ENCODE measurements at regions not wholly inside any gene's neighbourhood (a gene's known extent, or its start where the extent isn't known, plus 50 kb on each side); places are given as distances from the start of the nearest gene placed in this dataset.

DNA sequence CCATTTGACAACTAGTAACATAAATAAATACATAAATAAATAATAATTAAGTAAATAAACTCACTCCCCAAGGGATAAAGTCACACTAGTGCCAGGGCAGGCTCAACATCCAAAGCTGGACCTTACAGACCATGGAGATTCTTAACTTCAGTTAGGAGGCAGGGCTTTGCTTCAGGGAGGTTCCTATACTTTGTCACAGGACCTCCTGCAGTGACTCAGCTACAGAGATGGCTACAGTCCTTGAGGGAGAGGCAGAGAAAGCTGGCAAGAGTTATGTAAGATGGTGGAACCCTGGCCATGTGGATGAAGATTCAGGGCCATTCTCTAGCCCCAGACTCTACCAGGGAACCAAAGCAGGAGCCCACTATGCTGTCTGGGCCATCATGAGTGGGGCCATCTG lies 74.1 kb upstream of the CADM1 start:
- TF ChIP-seq EP300 (IDR thresholded peaks at IDR 0.05) (no peak), POLR2AphosphoS5 (IDR thresholded peaks at IDR 0.05) (no peak), POLR2A (IDR thresholded peaks at IDR 0.05) (no peak), CTCF (IDR thresholded peaks at IDR 0.05) (no peak)
- intact Hi-C loops (cut with DNase I) = no loop called here
- H3K27ac ChIP-seq = no peak overlapping the region
- H3K36me3 ChIP-seq = no peaks in the 10 kb centered on the region
- no peaks in the 10 kb centered on the region for H3K27me3 ChIP-seq
- H3K9me3 ChIP-seq = no peaks in the 10 kb centered on the region
- H3K4me1 ChIP-seq = no peaks in the 10 kb centered on the region
- no peak for DNase-seq
- no peak overlapping the region for H3K4me3 ChIP-seq

- WGBS, 2 donors = 81 to 86% methylated on average over 3 of the region's 3 CpGs
- no peak for DNase-seq
- Histone ChIP-seq H3K27ac (no peak overlapping the region), H3K27me3 (no peaks in the 10 kb centered on the region), H3K4me3 (no peak overlapping the region), H3K4me1 (no peaks in the 10 kb centered on the region), H3K9me3 (no peaks in the 10 kb centered on the region), H3K36me3 (no peaks in the 10 kb centered on the region)
- intact Hi-C loops (cut with DNase I) = no loop called here
- TF ChIP-seq CTCF (IDR thresholded peaks at IDR 0.05) = no peak
- TF ChIP-seq EP300 (IDR thresholded peaks at IDR 0.05) = no peak
- no peak for TF ChIP-seq POLR2A (IDR thresholded peaks at IDR 0.05)
- TF ChIP-seq POLR2AphosphoS5 (IDR thresholded peaks at IDR 0.05) = no peak
Observed at GRCh38 chr11:115577701-115578100, 73.5 kb upstream of the CADM1 start.

DNA sequence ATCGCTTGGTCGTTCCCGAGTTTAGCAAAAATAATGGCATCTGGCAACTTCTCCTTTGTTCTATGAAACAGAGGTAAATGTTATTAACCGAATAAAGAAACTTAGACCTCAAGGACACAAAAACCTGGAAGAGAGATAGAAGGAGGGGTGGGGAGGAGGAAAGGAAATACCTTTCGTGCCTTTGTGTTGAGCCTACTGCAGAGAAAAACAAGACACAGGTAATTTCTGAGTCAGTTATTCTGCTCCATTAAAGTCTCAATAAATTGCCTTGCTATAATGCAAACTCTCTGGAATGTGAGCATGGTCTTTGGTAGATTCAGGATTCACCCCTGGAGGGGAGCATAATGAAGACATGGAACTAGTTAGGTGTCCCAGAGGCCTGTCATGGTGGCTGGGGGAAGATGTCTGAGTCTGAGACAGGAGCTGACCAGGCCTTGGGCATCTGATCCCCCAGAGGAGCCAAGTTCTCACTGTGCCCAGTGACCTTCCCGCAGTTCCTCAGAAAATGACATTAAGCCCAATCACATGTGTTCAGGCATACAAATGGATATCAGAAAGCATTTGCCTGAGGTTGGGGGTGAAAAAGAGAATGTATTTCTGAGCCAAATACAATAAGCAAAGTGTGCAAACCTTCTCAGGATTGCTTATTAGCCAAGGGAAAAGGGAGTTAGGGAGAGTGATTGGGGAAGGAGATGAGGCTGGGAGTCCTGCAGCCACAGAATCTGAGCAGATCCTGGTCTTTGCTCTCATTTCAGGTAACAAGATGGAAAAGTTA lies 72.6 kb upstream of the CADM1 start:
- Histone ChIP-seq H3K9me3 (no peaks in the 10 kb centered on the region), H3K36me3 (no peaks in the 10 kb centered on the region), H3K4me1 (no peaks in the 10 kb centered on the region), H3K27ac (no peak overlapping the region), H3K27me3 (no peaks in the 10 kb centered on the region), H3K4me3 (no peak overlapping the region)
- no peak for TF ChIP-seq POLR2A (IDR thresholded peaks at IDR 0.05)
- TF ChIP-seq EP300 (IDR thresholded peaks at IDR 0.05) = no peak
- no peak for TF ChIP-seq POLR2AphosphoS5 (IDR thresholded peaks at IDR 0.05)
- no peak for TF ChIP-seq CTCF (IDR thresholded peaks at IDR 0.05)
- 94 to 95% methylated on average over 6 of the region's 6 CpGs for WGBS, 2 donors
- intact Hi-C loops (cut with DNase I) = no loop called here
- no peak for DNase-seq

DNA sequence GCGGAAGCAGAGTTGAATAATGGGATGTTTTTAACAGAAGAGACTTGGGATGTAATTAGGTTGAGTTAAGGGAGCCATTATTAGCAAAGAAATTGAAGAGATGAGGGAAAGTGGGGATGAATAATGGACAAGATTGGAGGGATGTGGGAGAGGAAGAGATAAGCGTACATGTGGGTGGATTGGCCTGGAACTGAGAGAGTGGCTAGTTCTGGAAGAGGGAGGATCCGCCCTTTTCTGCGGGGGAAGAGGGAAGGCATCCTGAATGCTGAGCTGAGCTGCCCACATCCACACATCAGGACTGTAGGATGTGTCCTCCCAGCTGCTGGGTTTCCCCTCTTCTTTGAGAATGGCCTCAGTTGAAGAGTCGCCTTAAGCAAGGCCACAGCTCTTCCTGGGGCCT lies 68.3 kb upstream of the CADM1 start:
- Histone ChIP-seq H3K4me1 (no peaks in the 10 kb centered on the region), H3K36me3 (no peaks in the 10 kb centered on the region), H3K27me3 (no peaks in the 10 kb centered on the region), H3K9me3 (no peaks in the 10 kb centered on the region), H3K27ac (no peak overlapping the region), H3K4me3 (no peak overlapping the region)
- 94 to 95% methylated on average over 5 of the region's 5 CpGs for WGBS, 2 donors
- no peak for TF ChIP-seq EP300 (IDR thresholded peaks at IDR 0.05)
- no peak for TF ChIP-seq POLR2A (IDR thresholded peaks at IDR 0.05)
- TF ChIP-seq POLR2AphosphoS5 (IDR thresholded peaks at IDR 0.05) = no peak
- no peak for TF ChIP-seq CTCF (IDR thresholded peaks at IDR 0.05)
- DNase-seq = no peak
- intact Hi-C loops (cut with DNase I) = no loop called here
